ENCODE measurements at regions not wholly inside any gene's neighbourhood (a gene's known extent, or its start where the extent isn't known, plus 50 kb on each side); places are given as distances from the start of the nearest gene placed in this dataset.

GRCh38 chr12:24414480-24414879 is 465.0 kb upstream of the SOX5 start:
- no peak overlapping the region for H3K4me3 ChIP-seq
- DNase-seq (no peak), ATAC-seq (no peak)
- H3K4me1 ChIP-seq: no peaks in the 10 kb centered on the region
- H3K27me3 ChIP-seq (ENCODE audit: low read depth): no peaks in the 10 kb centered on the region
- TF ChIP-seq CTCF (IDR thresholded peaks at IDR 0.05): no peak
- H3K9me3 ChIP-seq: no peaks in the 10 kb centered on the region
- H3K27ac ChIP-seq: no peak overlapping the region
- intact Hi-C loops (cut with DNase I): no loop called here
- no peaks in the 10 kb centered on the region for H3K36me3 ChIP-seq

GRCh38 chr12:24411948-24412347 is 462.5 kb upstream of the SOX5 start:
- TF ChIP-seq CTCF (IDR thresholded peaks at IDR 0.05): no peak
- H3K27ac ChIP-seq: no peak overlapping the region
- no peaks in the 10 kb centered on the region for H3K4me1 ChIP-seq
- H3K4me3 ChIP-seq: no peak overlapping the region
- no peaks in the 10 kb centered on the region for H3K9me3 ChIP-seq
- DNase-seq: no peak
- no peaks in the 10 kb centered on the region for H3K27me3 ChIP-seq (ENCODE audit: low read depth)
- intact Hi-C loops (cut with DNase I): no loop called here
- ATAC-seq: no peak
- no peaks in the 10 kb centered on the region for H3K36me3 ChIP-seq

- Histone ChIP-seq H3K27me3 (ENCODE audit: low read depth) (no peaks in the 10 kb centered on the region), H3K4me3 (no peak overlapping the region), H3K4me1 (no peaks in the 10 kb centered on the region), H3K9me3 (no peaks in the 10 kb centered on the region), H3K27ac (no peak overlapping the region), H3K36me3 (no peaks in the 10 kb centered on the region)
- ATAC-seq: no peak
- no peak for DNase-seq
- intact Hi-C loops (cut with DNase I): no loop called here
- TF ChIP-seq CTCF (IDR thresholded peaks at IDR 0.05): no peak
Observed at GRCh38 chr12:24409868-24410267, 460.4 kb upstream of the SOX5 start.

GRCh38 chr12:24408305-24408704 is 458.8 kb upstream of the SOX5 start:
- no peak for TF ChIP-seq CTCF (IDR thresholded peaks at IDR 0.05)
- Histone ChIP-seq H3K27ac (no peak overlapping the region), H3K9me3 (no peaks in the 10 kb centered on the region), H3K4me3 (no peak overlapping the region), H3K36me3 (no peaks in the 10 kb centered on the region), H3K27me3 (ENCODE audit: low read depth) (no peaks in the 10 kb centered on the region), H3K4me1 (no peaks in the 10 kb centered on the region)
- intact Hi-C loops (cut with DNase I): no loop called here
- DNase-seq: no peak
- no peak for ATAC-seq

GRCh38 chr12:24407884-24408283 is 458.4 kb upstream of the SOX5 start:
- Histone ChIP-seq H3K27me3 (ENCODE audit: low read depth) (no peaks in the 10 kb centered on the region), H3K36me3 (no peaks in the 10 kb centered on the region), H3K4me3 (no peak overlapping the region), H3K9me3 (no peaks in the 10 kb centered on the region), H3K27ac (no peak overlapping the region), H3K4me1 (no peaks in the 10 kb centered on the region)
- TF ChIP-seq CTCF (IDR thresholded peaks at IDR 0.05): no peak
- no peak for DNase-seq
- ATAC-seq: no peak
- intact Hi-C loops (cut with DNase I): no loop called here

Measured in lower lobe of right lung (tissue), 2 donors.